Testis (tissue), 2 donors: ENCODE measurements at regions not wholly inside any gene's neighbourhood (a gene's known extent, or its start where the extent isn't known, plus 50 kb on each side); places are given as distances from the start of the nearest gene placed in this dataset.

Experiments
- POLR2A ChIP-seq: fragments of 450-650 bp; IDR thresholded peaks from one replicate; pipeline ENCODE4 v1.6.1; 2017; ENCODE audit warnings: antibody characterized with exemption, mild to moderate bottlenecking, moderate library complexity
- TF ChIP-seq, protein P1 (sequence below), 3 experiments: fragments of 450-650 bp in 2 of 3; fragments of 200-600 bp in 1 of 3; sonication (generic) in 1 of 3; IDR thresholded peaks; one replicate each; pipeline ENCODE4 v1.5.1; 2016 to 2019; ENCODE audit warnings: antibody characterized with exemption in 3 of 3, mild to moderate bottlenecking in 2 of 3, moderate library complexity in 1 of 3

DNA sequence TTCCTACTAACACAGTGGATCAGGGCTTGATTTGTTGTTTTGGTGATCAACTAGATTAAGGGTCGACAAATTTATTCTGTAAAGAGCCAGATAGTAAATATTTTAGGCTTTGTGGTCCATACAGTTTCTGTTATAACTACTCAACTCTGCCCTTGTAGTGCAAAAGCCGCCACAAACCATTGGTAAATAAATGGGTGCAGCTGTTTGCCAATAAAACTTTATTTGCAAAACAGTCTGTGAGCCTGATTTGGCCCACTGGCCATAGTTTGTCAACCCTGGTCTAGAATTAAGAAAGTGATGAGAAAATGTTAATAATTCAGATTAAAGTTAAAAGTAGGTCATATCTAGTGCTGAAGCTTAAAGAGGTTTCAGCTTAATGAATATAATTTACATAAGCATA lies 84.0 kb upstream of the TRIM2 start:
- TF ChIP-seq, protein P1, sequence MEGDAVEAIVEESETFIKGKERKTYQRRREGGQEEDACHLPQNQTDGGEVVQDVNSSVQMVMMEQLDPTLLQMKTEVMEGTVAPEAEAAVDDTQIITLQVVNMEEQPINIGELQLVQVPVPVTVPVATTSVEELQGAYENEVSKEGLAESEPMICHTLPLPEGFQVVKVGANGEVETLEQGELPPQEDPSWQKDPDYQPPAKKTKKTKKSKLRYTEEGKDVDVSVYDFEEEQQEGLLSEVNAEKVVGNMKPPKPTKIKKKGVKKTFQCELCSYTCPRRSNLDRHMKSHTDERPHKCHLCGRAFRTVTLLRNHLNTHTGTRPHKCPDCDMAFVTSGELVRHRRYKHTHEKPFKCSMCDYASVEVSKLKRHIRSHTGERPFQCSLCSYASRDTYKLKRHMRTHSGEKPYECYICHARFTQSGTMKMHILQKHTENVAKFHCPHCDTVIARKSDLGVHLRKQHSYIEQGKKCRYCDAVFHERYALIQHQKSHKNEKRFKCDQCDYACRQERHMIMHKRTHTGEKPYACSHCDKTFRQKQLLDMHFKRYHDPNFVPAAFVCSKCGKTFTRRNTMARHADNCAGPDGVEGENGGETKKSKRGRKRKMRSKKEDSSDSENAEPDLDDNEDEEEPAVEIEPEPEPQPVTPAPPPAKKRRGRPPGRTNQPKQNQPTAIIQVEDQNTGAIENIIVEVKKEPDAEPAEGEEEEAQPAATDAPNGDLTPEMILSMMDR (IDR thresholded peaks at IDR 0.05) = no peak
- TF ChIP-seq POLR2A = no peak
